ENCODE measurements at regions not wholly inside any gene's neighbourhood (a gene's known extent, or its start where the extent isn't known, plus 50 kb on each side); places are given as distances from the start of the nearest gene placed in this dataset.

DNA sequence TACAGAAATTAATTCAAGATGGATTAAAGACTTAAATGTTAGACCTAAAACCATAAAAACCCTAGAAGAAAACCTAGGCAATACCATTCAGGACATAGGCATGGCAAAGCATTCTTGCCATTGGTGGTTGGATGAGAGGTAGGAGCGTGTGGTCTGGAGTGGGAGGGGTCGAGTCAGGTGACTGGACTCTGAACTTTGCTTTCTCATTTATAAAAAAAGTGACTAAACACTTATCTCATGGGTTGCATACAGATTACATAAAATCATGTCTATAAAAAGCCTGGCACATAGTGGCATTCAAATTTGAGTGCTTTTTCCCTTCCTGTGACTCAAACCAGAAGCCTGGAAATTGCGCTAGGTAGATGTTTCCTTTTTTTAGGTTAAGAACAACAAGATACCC is 159.7 kb upstream of the SHISA6 start:
- H3K27me3 ChIP-seq = no peaks in the 10 kb centered on the region
- intact Hi-C loops (cut with DNase I) = no loop called here
- no peak for DNase-seq (ENCODE audit: extremely low spot score in 2 of 2)
- no peaks in the 10 kb centered on the region for H3K9me3 ChIP-seq
- H3K4me3 ChIP-seq = no peak overlapping the region
- H3K4me1 ChIP-seq = no peaks in the 10 kb centered on the region
- no peak overlapping the region for H3K27ac ChIP-seq
- H3K36me3 ChIP-seq = no peaks in the 10 kb centered on the region
- no peak for TF ChIP-seq POLR2AphosphoS5 (IDR thresholded peaks at IDR 0.05; ENCODE audit: insufficient read depth in 1 of 2, low read depth in 1 of 2)
- TF ChIP-seq, protein P1, sequence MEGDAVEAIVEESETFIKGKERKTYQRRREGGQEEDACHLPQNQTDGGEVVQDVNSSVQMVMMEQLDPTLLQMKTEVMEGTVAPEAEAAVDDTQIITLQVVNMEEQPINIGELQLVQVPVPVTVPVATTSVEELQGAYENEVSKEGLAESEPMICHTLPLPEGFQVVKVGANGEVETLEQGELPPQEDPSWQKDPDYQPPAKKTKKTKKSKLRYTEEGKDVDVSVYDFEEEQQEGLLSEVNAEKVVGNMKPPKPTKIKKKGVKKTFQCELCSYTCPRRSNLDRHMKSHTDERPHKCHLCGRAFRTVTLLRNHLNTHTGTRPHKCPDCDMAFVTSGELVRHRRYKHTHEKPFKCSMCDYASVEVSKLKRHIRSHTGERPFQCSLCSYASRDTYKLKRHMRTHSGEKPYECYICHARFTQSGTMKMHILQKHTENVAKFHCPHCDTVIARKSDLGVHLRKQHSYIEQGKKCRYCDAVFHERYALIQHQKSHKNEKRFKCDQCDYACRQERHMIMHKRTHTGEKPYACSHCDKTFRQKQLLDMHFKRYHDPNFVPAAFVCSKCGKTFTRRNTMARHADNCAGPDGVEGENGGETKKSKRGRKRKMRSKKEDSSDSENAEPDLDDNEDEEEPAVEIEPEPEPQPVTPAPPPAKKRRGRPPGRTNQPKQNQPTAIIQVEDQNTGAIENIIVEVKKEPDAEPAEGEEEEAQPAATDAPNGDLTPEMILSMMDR (IDR thresholded peaks at IDR 0.05) = no peak
- TF ChIP-seq POLR2A (IDR thresholded peaks at IDR 0.05) = no peak

DNA sequence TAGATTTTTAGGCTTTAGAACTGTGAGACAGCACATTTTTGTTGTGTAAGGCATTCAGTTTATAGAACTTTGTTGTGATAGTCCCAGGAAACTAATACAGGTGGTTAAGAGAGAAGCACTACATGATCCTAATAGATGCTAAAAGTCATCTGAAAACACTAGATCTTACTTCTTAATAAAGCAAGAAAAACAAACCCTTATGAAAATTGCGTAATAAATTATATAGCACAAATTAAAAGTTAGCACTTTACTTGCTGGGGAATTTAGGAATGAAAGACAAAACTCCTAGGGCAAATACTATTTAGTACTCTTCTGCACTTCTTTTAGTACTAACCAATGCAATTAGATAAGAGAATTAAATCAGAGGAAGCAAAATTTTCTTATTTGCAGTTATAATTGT is 163.3 kb upstream of the SHISA6 start:
- H3K4me3 ChIP-seq = no peak overlapping the region
- H3K9me3 ChIP-seq = no peaks in the 10 kb centered on the region
- H3K27me3 ChIP-seq = no peaks in the 10 kb centered on the region
- H3K36me3 ChIP-seq = no peaks in the 10 kb centered on the region
- DNase-seq (ENCODE audit: extremely low spot score in 2 of 2) = no peak
- H3K27ac ChIP-seq = no peak overlapping the region
- no peaks in the 10 kb centered on the region for H3K4me1 ChIP-seq
- intact Hi-C loops (cut with DNase I) = loop anchor here (10.0 kb wide), 1 partner anchor 163 kb away; no protein-coding TSS in a partner anchor
- TF ChIP-seq POLR2AphosphoS5 (IDR thresholded peaks at IDR 0.05; ENCODE audit: insufficient read depth in 1 of 2, low read depth in 1 of 2) (no peak), POLR2A (IDR thresholded peaks at IDR 0.05) (no peak)

- intact Hi-C loops (cut with DNase I) = loop anchor here (10.0 kb wide), 1 partner anchor 160 kb away; no protein-coding TSS in a partner anchor
- Histone ChIP-seq H3K27me3 (no peaks in the 10 kb centered on the region), H3K36me3 (no peaks in the 10 kb centered on the region), H3K4me3 (no peak overlapping the region), H3K4me1 (no peaks in the 10 kb centered on the region), H3K27ac (no peak overlapping the region), H3K9me3 (no peaks in the 10 kb centered on the region)
- TF ChIP-seq POLR2AphosphoS5 (IDR thresholded peaks at IDR 0.05; ENCODE audit: insufficient read depth in 1 of 2, low read depth in 1 of 2) (no peak), POLR2A (IDR thresholded peaks at IDR 0.05) (no peak)
- TF ChIP-seq, protein P1 (IDR thresholded peaks at IDR 0.05) = no peak
- DNase-seq (ENCODE audit: extremely low spot score in 2 of 2) = no peak
Observed at GRCh38 chr17:11074451-11074850, 166.6 kb upstream of the SHISA6 start.

- intact Hi-C loops (cut with DNase I) = no loop called here
- Histone ChIP-seq H3K36me3 (no peaks in the 10 kb centered on the region), H3K4me3 (no peak overlapping the region), H3K27me3 (no peaks in the 10 kb centered on the region), H3K27ac (no peak overlapping the region), H3K9me3 (no peaks in the 10 kb centered on the region), H3K4me1 (no peaks in the 10 kb centered on the region)
- TF ChIP-seq POLR2AphosphoS5 (IDR thresholded peaks at IDR 0.05; ENCODE audit: insufficient read depth in 1 of 2, low read depth in 1 of 2) (no peak), POLR2A (IDR thresholded peaks at IDR 0.05) (no peak)
- TF ChIP-seq, protein P1 (IDR thresholded peaks at IDR 0.05) = no peak
- DNase-seq (ENCODE audit: extremely low spot score in 2 of 2) = no peak
Observed at GRCh38 chr17:11056926-11057325, 184.1 kb upstream of the SHISA6 start.

- Histone ChIP-seq H3K27me3 (no peaks in the 10 kb centered on the region), H3K4me3 (no peak overlapping the region), H3K27ac (no peak overlapping the region), H3K36me3 (no peaks in the 10 kb centered on the region), H3K9me3 (no peaks in the 10 kb centered on the region), H3K4me1 (no peaks in the 10 kb centered on the region)
- no peak for DNase-seq (ENCODE audit: extremely low spot score in 2 of 2)
- no peak for TF ChIP-seq POLR2A (IDR thresholded peaks at IDR 0.05)
- TF ChIP-seq POLR2AphosphoS5 (IDR thresholded peaks at IDR 0.05; ENCODE audit: insufficient read depth in 1 of 2, low read depth in 1 of 2) = no peak
- TF ChIP-seq, protein P1 (IDR thresholded peaks at IDR 0.05) = no peak
- intact Hi-C loops (cut with DNase I) = no loop called here
Observed at GRCh38 chr17:11053846-11054245, 187.2 kb upstream of the SHISA6 start.

Data from vagina (tissue), 2 donors.